ENCODE measurements at regions not wholly inside any gene's neighbourhood (a gene's known extent, or its start where the extent isn't known, plus 50 kb on each side); places are given as distances from the start of the nearest gene placed in this dataset.
A peak's percentile ranks its signal among the peaks of the same experiment; 100 is the strongest.
"Not testable (repeated sequence)": the region's sequence is repeated elsewhere in the genome, so short reads cannot be mapped to it uniquely, and the experiment has no call there.

DNA sequence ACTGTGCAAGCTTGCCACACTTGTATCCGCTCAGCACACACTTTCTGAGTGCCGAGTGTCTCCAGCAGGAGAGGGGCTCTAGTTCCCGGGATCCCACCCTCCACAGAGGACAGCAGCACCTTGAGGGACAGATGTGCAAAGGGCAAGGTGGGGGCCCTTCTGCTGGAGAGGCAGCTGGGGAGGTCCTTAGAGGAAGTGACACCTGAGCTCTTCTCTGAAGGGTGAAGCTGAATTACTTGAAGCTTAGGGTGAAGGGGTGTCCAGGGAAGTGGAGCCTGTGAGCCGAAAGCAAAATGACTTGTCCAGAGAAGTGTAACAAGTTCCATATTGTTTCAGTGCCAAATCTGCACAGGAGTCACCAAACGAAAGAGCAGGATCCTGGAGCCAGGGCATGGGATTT, 136.3 kb upstream of the DUSP22 start:
- Mint-ChIP-seq H3K27ac (no peak overlapping the region), H3K9me3 (no peaks in the 10 kb centered on the region), H3K4me3 (no peak overlapping the region), H3K36me3 (ENCODE audit: low read depth) (no peaks in the 10 kb centered on the region), H3K27me3 (peaks cover 53% of the 10 kb centered on the region), H3K4me1 (ENCODE audit: low read depth) (peaks cover 23% of the 10 kb centered on the region)
- ChIA-PET CTCF (interaction anchor here (1.2 kb wide), 1 partner anchor 13 kb away, joined by 4 read pairs; no protein-coding TSS in a partner anchor), POLR2A (interaction anchor here (0.7 kb wide), 1 partner anchor 23 kb away, joined by 3 read pairs; no protein-coding TSS in a partner anchor)
- intact Hi-C loops (cut with micrococcal nuclease) = no loop called here
- ATAC-seq = no peak
- TF ChIP-seq, protein P1, sequence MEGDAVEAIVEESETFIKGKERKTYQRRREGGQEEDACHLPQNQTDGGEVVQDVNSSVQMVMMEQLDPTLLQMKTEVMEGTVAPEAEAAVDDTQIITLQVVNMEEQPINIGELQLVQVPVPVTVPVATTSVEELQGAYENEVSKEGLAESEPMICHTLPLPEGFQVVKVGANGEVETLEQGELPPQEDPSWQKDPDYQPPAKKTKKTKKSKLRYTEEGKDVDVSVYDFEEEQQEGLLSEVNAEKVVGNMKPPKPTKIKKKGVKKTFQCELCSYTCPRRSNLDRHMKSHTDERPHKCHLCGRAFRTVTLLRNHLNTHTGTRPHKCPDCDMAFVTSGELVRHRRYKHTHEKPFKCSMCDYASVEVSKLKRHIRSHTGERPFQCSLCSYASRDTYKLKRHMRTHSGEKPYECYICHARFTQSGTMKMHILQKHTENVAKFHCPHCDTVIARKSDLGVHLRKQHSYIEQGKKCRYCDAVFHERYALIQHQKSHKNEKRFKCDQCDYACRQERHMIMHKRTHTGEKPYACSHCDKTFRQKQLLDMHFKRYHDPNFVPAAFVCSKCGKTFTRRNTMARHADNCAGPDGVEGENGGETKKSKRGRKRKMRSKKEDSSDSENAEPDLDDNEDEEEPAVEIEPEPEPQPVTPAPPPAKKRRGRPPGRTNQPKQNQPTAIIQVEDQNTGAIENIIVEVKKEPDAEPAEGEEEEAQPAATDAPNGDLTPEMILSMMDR (IDR thresholded peaks at IDR 0.05) = no peak
- DNase-seq = no peak

- peaks cover 52% of the 10 kb centered on the region for H3K27me3 Mint-ChIP-seq
- peaks cover 22% of the 10 kb centered on the region for H3K4me1 Mint-ChIP-seq (ENCODE audit: low read depth)
- H3K27ac Mint-ChIP-seq; intact Hi-C loops (cut with micrococcal nuclease); H3K4me3 Mint-ChIP-seq; H3K36me3 Mint-ChIP-seq (ENCODE audit: low read depth); POLR2A ChIA-PET; ATAC-seq; H3K9me3 Mint-ChIP-seq: not testable (repeated sequence)
- CTCF ChIA-PET = interaction anchor here (1.2 to 1.4 kb wide), 2 partner anchors 13 to 24 kb away, joined by 4 read pairs; no protein-coding TSS in a partner anchor
- DNase-seq = peak; percentile 43
These were observed 135.7 kb upstream of the DUSP22 start for GRCh38 chr6:156441-157140.

DNA sequence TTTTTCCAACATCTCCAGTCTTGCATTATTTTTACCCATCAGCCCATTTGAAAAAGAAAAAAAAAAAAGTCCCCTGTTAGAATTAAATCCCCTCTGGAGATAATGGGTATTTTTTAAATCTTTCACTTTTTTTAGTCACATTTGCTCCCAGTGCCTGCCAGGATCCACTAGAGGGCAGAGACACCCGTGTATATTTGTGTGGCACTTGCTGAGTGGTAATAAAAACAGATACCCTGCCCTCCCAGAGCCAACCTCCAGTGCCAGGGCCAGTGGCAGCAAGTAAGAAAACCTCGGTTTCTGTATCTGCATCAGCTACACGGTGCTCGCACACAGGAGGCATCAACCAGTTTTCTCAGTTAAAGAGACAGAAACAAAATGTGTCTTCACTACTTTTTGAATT, 135.1 kb upstream of the DUSP22 start:
- CTCF ChIA-PET = interaction anchor here (1.4 kb wide), 1 partner anchor 23 kb away, joined by 4 read pairs; no protein-coding TSS in a partner anchor
- H3K27ac Mint-ChIP-seq; ATAC-seq; intact Hi-C loops (cut with micrococcal nuclease); H3K9me3 Mint-ChIP-seq; POLR2A ChIA-PET; H3K4me3 Mint-ChIP-seq; H3K36me3 Mint-ChIP-seq (ENCODE audit: low read depth): not testable (repeated sequence)
- TF ChIP-seq, protein P1 (IDR thresholded peaks at IDR 0.05) = peak; percentile 46
- DNase-seq = peak; percentile 25
- Mint-ChIP-seq H3K27me3 (peaks cover 49% of the 10 kb centered on the region), H3K4me1 (ENCODE audit: low read depth) (peaks cover 18% of the 10 kb centered on the region)

DNA sequence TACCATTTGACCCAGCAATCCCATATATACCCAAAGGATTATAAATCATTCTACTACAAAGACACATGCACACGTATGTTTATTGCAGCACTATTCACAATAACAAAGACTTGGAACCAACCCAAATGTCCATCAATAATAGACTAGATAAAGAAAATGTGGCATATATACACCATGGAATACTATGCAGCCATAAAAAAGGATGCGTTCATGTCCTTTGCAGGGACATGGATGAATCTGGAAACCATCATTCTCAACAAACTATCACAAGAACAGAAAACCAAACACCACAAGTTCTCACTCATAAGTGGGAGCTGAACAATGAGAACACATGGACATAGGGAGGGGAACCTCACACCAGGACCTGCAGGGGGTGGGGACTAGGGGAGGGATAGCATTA, 130.6 kb upstream of the DUSP22 start:
- H3K4me3 Mint-ChIP-seq; H3K27ac Mint-ChIP-seq; POLR2A ChIA-PET; intact Hi-C loops (cut with micrococcal nuclease); H3K9me3 Mint-ChIP-seq; DNase-seq; ATAC-seq; H3K36me3 Mint-ChIP-seq (ENCODE audit: low read depth); H3K4me1 Mint-ChIP-seq (ENCODE audit: low read depth): not testable (repeated sequence)
- CTCF ChIA-PET = interaction anchor here (0.6 kb wide), 1 partner anchor 494 kb away, joined by 4 read pairs; no protein-coding TSS in a partner anchor
- H3K27me3 Mint-ChIP-seq = peaks cover 25% of the 10 kb centered on the region

DNA sequence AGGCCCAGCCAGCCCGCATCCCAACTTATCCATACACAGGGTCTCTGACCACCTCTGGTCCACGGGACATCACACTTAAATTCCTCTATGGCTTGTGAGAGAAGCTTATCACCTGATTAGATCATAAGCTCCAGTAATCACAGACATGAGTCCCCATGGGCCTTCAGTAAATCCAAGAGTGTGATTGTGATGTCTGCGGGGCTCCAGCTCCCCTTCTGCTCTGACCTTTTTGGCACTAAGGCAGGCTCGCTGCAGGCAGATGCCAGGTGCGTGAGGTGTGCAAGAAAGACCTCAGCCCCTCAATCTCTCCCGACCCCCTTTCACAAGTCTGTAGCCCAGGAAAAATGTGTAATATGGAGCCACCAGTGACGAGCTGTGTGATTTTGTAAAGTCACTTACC, 127.6 kb upstream of the DUSP22 start:
- no peak overlapping the region for H3K27ac Mint-ChIP-seq
- CTCF ChIA-PET = interaction anchor here (0.9 to 1.2 kb wide), 3 partner anchors 17 to 428 kb away, joined by 3 read pairs; no protein-coding TSS in a partner anchor

More for the DNA sequence above, 127.6 kb upstream of the DUSP22 start:
- Mint-ChIP-seq H3K4me1 (ENCODE audit: low read depth) (no peaks in the 10 kb centered on the region), H3K9me3 (no peaks in the 10 kb centered on the region), H3K27me3 (peaks cover 8% of the 10 kb centered on the region), H3K36me3 (ENCODE audit: low read depth) (no peaks in the 10 kb centered on the region), H3K4me3 (no peak overlapping the region)
- ATAC-seq (no peak), DNase-seq (no peak)
- POLR2A ChIA-PET = no interaction called here
- TF ChIP-seq, protein P1 (IDR thresholded peaks at IDR 0.05) = no peak
- intact Hi-C loops (cut with micrococcal nuclease) = no loop called here
